Omental fat pad (tissue), 3 donors: ENCODE measurements at regions not wholly inside any gene's neighbourhood (a gene's known extent, or its start where the extent isn't known, plus 50 kb on each side); places are given as distances from the start of the nearest gene placed in this dataset.

Experiments
- ATAC-seq: fragments of 150-250 bp; one replicate; pipeline ENCODE4 v1.9.1; 2016; ENCODE audit warnings: mild to moderate bottlenecking, moderate library complexity; ENCODE audit not compliant: low FRiP score
- DNase-seq: peaks from one replicate; pipeline ENCODE4 v3.0.0-alpha.2; 2019; ENCODE audit warnings: low spot score
- TF ChIP-seq, protein P1 (sequence below), 3 donors: fragments of 450-650 bp; IDR thresholded peaks; one replicate each; pipeline ENCODE4 v1.5.1; 2016 to 2017; ENCODE audit warnings: antibody characterized with exemption in 3 of 3, mild to moderate bottlenecking in 3 of 3, moderate library complexity in 2 of 3

DNA sequence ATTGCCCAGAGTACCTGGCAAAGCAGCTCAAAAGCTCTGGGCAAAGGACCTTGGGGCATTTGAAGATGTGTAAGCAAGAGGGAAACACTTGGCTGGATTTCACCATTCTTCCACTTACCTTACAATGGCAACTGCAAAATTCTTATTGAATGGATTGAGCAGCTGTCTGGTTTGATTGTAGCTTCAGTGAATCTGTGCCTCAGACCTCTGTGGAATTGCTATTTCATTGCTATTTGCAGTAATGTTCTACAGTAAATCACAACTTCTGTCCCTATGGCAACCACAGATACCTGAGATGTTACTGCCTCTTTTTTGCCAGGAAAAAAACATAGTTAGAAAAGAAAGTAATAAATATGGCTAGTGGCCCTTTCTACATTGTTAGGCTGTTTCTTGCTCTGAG, 519.5 kb downstream of the SUCLA2 start:
- DNase-seq (no peak), ATAC-seq (no peak)
- TF ChIP-seq, protein P1, sequence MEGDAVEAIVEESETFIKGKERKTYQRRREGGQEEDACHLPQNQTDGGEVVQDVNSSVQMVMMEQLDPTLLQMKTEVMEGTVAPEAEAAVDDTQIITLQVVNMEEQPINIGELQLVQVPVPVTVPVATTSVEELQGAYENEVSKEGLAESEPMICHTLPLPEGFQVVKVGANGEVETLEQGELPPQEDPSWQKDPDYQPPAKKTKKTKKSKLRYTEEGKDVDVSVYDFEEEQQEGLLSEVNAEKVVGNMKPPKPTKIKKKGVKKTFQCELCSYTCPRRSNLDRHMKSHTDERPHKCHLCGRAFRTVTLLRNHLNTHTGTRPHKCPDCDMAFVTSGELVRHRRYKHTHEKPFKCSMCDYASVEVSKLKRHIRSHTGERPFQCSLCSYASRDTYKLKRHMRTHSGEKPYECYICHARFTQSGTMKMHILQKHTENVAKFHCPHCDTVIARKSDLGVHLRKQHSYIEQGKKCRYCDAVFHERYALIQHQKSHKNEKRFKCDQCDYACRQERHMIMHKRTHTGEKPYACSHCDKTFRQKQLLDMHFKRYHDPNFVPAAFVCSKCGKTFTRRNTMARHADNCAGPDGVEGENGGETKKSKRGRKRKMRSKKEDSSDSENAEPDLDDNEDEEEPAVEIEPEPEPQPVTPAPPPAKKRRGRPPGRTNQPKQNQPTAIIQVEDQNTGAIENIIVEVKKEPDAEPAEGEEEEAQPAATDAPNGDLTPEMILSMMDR (IDR thresholded peaks at IDR 0.05): no peak

DNA sequence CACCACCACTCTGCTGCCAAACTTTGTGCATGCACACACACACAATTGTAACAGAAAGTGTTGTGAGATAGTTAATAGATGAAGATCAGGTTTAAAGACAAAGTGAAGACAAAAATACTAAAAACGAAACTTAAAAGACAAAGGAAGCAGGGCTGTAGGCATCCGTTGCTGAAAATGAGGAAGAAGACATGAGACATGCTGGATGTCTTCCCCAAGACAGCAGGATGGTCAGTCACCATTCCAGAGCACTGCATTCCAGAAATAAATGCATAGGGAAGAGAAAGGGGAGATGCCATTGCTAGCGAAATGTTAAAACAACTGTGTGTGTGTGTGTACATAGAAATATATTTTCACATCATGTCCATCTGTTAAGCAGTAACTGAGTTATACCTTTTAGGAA, 520.1 kb downstream of the SUCLA2 start:
- ATAC-seq (no peak), DNase-seq (no peak)
- TF ChIP-seq, protein P1 (IDR thresholded peaks at IDR 0.05): no peak

DNA sequence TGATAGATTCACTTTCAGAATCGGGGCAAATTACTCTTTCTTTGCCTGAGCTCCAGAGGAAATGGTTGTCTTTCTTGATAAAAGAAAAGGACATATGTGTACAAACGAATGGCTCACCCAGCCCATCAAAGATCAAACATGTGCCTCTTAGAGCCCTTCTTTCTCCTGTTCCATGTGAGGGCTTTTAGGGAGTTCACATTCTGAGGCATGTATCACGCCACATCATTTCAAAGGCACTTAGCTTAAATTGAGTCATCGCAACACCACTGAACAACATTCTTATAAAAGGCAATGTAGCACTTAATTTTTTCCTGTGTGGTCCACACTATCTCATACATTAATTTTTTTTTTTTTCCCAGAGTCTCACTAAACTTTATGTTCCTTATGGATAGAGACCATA, 521.0 kb downstream of the SUCLA2 start:
- TF ChIP-seq, protein P1 (IDR thresholded peaks at IDR 0.05): no peak
- no peak for DNase-seq
- ATAC-seq: no peak

DNA sequence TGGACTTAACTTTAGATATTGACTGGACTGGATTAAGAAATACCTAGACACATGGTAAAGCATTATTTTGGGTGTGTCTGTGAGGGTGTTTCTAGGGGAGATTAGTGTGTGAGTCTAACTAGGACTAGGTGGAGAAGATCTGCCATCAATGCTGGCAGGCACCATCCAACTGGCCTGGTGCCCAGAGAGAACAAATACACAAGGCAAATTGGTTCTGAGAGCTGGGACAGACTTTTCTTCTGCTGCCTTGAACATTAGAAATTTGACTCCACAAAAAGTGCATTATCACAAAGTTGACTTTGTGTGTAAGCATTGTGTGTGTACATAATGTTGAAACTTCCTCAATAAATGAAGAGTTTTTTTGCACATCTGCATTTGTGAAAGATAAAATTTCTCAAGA, 522.1 kb downstream of the SUCLA2 start:
- TF ChIP-seq, protein P1 (IDR thresholded peaks at IDR 0.05): no peak
- no peak for DNase-seq
- no peak for ATAC-seq

DNA sequence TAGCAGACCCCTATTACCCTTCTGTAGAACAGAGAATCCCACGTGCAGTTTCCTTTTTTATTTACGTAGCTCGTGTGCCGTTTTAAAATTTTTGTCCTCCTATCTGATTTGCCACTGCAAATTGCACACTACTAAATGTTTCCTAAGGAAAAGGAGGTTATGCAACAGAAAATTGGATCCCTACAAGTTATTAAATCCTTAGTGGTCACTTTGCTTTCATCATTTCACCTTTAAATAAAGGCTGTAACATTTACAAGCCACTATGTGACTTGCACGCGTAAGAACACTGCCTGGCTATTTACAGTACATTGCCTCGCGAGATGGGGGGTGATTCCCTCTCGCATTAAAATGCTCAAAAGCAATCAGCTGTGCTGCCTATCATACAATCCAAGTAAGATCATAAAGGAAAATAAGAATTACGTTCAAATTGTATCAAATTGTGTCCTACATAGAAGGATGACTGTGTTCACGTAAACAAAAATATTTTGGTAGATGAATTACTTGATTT, 525.6 kb downstream of the SUCLA2 start:
- no peak for ATAC-seq
- no peak for DNase-seq
- TF ChIP-seq, protein P1 (IDR thresholded peaks at IDR 0.05): no peak

DNA sequence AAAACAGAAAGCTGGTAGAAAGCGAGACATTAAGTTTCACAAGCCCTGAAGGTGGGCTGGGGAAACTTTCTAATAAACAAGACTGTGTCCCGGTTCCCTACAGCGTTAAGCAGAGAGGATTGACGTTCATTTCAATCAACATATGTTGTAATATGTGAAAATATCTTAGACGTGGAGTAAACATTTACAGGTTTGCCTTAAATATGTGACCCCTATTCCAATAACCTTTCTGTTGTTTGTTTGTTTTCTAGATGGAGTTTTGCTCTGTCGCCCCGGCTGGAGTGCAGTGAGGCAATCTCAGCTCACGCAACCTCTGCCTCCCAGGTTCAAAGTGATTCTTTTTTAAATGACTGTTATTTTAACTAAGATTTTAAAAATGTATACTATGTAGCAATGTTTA, 526.2 kb downstream of the SUCLA2 start:
- TF ChIP-seq, protein P1 (IDR thresholded peaks at IDR 0.05): no peak
- ATAC-seq: no peak

DNA sequence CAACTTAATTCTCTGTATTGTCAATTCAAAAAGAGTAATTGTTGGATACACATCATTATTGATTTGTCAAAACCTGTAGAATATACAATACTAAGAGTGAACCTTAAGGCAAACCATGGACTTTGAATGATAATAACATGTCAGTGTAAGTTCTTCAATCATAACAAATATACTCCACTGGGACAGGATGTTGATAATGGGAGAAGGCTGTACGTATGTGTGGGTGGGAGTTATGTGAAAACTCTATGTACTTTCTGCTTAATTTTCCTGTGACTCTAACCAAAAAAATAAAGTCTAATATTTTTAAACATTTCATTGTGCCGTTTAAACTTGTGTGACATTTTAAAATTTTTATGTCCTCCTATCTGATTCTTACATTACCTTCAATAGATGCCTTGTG, 526.7 kb downstream of the SUCLA2 start:
- TF ChIP-seq, protein P1 (IDR thresholded peaks at IDR 0.05): no peak
- ATAC-seq (no peak), DNase-seq (no peak)

More for the DNA sequence above, 526.2 kb downstream of the SUCLA2 start:
- no peak for DNase-seq
